H1 (cell line): ENCODE measurements at regions not wholly inside any gene's neighbourhood (a gene's known extent, or its start where the extent isn't known, plus 50 kb on each side); places are given as distances from the start of the nearest gene placed in this dataset.

ENCODE experiments used
- ASH2L ChIP-seq: fragments of 200-600, 300-600 bp; sonication (generic); IDR thresholded peaks from one replicate; pipeline ENCODE4 v1.7.1; 2017; ENCODE audit warnings: low read length
- CBX5 ChIP-seq: fragments of 300-800, 300-1000 bp; sonication (generic); IDR thresholded peaks from 2 replicates; pipeline ENCODE4 v1.7.1; 2016; ENCODE audit warnings: antibody characterized with exemption, low read length, low read depth
- CHD2 ChIP-seq: IDR thresholded peaks from 2 replicates; pipeline ENCODE4 v1.6.1; 2012; ENCODE audit warnings: low read length, improper control_type of control experiment
- CREB1 ChIP-seq: IDR thresholded peaks from 2 replicates; pipeline ENCODE4 v1.6.1; 2012; ENCODE audit warnings: inconsistent platforms
- EGR1 ChIP-seq: IDR thresholded peaks from 2 replicates; pipeline ENCODE4 v1.6.1; 2011; ENCODE audit warnings: low read depth, low read length, borderline replicate concordance
- EP300 ChIP-seq, 2 experiments: IDR thresholded peaks; 1 replicate in 1 of 2; 2 replicates in 1 of 2; pipeline ENCODE4 v1.6.1; 2011 to 2012; ENCODE audit warnings: low read depth in 2 of 2, low read length in 2 of 2, mild to moderate bottlenecking in 2 of 2, borderline replicate concordance in 1 of 2, inconsistent platforms in 1 of 2, moderate library complexity in 1 of 2
- GTF2F1 ChIP-seq: IDR thresholded peaks from 2 replicates; pipeline ENCODE4 v1.6.1; 2012; ENCODE audit warnings: low read depth, low read length, improper control_type of control experiment, borderline replicate concordance
- HDAC2 ChIP-seq, 2 experiments: fragments of 300-600 bp in 1 of 2; sonication (generic) in 1 of 2; IDR thresholded peaks; 2 replicates each; pipeline ENCODE4 v1.6.1; 2011 to 2012; ENCODE audit warnings: low read depth in 2 of 2, low read length in 2 of 2, mild to moderate bottlenecking in 2 of 2, moderate library complexity in 2 of 2, borderline replicate concordance in 1 of 2, inconsistent platforms in 1 of 2
- RAD21 ChIP-seq, 2 experiments: IDR thresholded peaks in 1 of 2; conservative IDR thresholded peaks in 1 of 2; 2 replicates each; pipeline ENCODE4 v1.6.1; 2011; ENCODE audit warnings: low read depth in 2 of 2, low read length in 2 of 2, improper control_type of control experiment in 1 of 2, inconsistent platforms in 1 of 2, mild to moderate bottlenecking in 1 of 2, moderate library complexity in 1 of 2
- RBBP5 ChIP-seq: IDR thresholded peaks from 2 replicates; pipeline ENCODE4 v1.7.1; 2012; ENCODE audit warnings: low read depth, mild to moderate bottlenecking, inconsistent platforms, low read length, moderate library complexity, borderline replicate concordance
- SAP30 ChIP-seq: fragments of 300-600 bp; sonication (generic); IDR thresholded peaks from 2 replicates; pipeline ENCODE4 v1.7.1; 2012; ENCODE audit warnings: low read length, moderate library complexity, mild to moderate bottlenecking, inconsistent platforms; ENCODE audit not compliant: insufficient read depth, insufficient replicate concordance
- SP1 ChIP-seq: IDR thresholded peaks from 2 replicates; pipeline ENCODE4 v1.6.1; 2011; ENCODE audit warnings: low read depth, low read length
- SP2 ChIP-seq: IDR thresholded peaks from 2 replicates; pipeline ENCODE4 v1.6.1; 2012; ENCODE audit warnings: mild to moderate bottlenecking, low read length, inconsistent platforms
- SP4 ChIP-seq: IDR thresholded peaks from 2 replicates; pipeline ENCODE4 v1.6.1; 2012; ENCODE audit warnings: low read length, inconsistent platforms
- TBP ChIP-seq: IDR thresholded peaks from 2 replicates; pipeline ENCODE4 v1.6.1; 2011; ENCODE audit warnings: low read depth, low read length, improper control_type of control experiment
- TF ChIP-seq, protein P1 (sequence below): IDR thresholded peaks from 2 replicates; pipeline ENCODE4 v1.6.1; 2012; ENCODE audit warnings: inconsistent platforms

DNA sequence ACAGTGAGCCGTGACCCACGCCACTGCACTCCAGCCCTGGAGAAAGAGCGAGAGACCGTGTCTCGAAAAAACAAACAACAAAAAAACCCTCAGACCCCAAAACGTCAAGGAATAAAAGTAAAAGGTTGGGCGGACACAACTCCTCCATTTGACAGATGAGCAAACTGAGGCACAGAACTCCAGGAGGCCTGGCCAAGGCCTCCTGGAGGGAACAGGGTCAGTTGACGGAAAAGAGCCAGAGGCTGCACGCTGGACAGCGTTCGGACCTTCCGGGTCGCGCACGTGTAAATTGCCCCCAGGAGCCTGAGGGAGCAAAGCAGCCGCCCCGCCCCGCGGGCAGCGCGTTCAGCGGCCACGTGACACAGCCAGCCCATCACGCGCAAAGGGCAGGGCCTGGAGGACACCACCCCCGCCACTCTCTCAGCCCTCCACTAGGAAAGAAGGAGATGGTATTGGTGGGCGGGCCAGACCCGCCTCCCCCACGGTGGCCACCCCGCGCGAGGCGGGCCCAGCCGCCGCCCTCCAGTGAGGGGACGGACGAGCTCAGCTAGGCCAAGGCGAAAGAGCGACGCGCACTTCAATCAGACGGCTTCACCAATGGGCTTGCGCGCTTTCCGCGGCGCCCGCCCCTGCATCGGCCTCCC lies 81.5 kb downstream of the PTPDC1 start (continued):
- TF ChIP-seq SAP30, result peak; percentile 38
- peak; percentile 80 for TF ChIP-seq CHD2
- TF ChIP-seq, protein P1, sequence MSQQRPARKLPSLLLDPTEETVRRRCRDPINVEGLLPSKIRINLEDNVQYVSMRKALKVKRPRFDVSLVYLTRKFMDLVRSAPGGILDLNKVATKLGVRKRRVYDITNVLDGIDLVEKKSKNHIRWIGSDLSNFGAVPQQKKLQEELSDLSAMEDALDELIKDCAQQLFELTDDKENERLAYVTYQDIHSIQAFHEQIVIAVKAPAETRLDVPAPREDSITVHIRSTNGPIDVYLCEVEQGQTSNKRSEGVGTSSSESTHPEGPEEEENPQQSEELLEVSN, result peak; percentile 94
- TF ChIP-seq SP4, result peak; percentile 77; the same call in 1 of the 2 replicates
- TF ChIP-seq SP2, result peak; percentile 48; the same call in 1 of the 2 replicates
- TF ChIP-seq EGR1, result 0 out of 2 replicates have a peak, but pooled peaks have one; percentile 10
- TF ChIP-seq RAD21 (IDR thresholded peaks at IDR 0.05 in 1 of 2, conservative IDR thresholded peaks at IDR 0.05 in 1 of 2; ENCODE audit: low read depth in 2 of 2, low read length in 2 of 2), result 0 out of 4 replicates have a peak, but pooled peaks have one; percentile 0 to 8
- TF ChIP-seq EP300 (IDR thresholded peaks at IDR 0.05; ENCODE audit: borderline replicate concordance in 1 of 2, low read depth in 2 of 2, low read length in 2 of 2), result no peak
- TF ChIP-seq SP1, result peak; percentile 93
- no peak; the same call in 1 of the 2 replicates for TF ChIP-seq GTF2F1
- peak; percentile 90 to 98; a peak in 2 of 4 replicates for TF ChIP-seq HDAC2 (IDR thresholded peaks at IDR 0.05; ENCODE audit: borderline replicate concordance in 1 of 2, low read depth in 2 of 2, low read length in 2 of 2)
- peak; percentile 81; the same call in 1 of the 2 replicates for TF ChIP-seq CREB1
- peak; percentile 24 for TF ChIP-seq ASH2L
- peak; percentile 66; the same call in 1 of the 2 replicates for TF ChIP-seq TBP
- no peak for TF ChIP-seq CBX5
- 0 out of 2 replicates have a peak, but pooled peaks have one; percentile 37 for TF ChIP-seq RBBP5
